A549 (cell line): ENCODE measurements at regions not wholly inside any gene's neighbourhood (a gene's known extent, or its start where the extent isn't known, plus 50 kb on each side); places are given as distances from the start of the nearest gene placed in this dataset.

Source experiments
- CTCF ChIP-seq: fragments of >200 bp; sonication (Bioruptor Twin); formaldehyde crosslinking; IDR thresholded peaks from 3 replicates; pipeline ENCODE4 v1.5.1; 2016
- EP300 ChIP-seq, 2 experiments: fragments of >200 bp; sonication (Bioruptor Twin); formaldehyde crosslinking; IDR thresholded peaks; 2 replicates in 1 of 2; 3 replicates in 1 of 2; pipeline ENCODE4 v1.6.1; 2016 to 2017
- ESRRA ChIP-seq: fragments of 150-350 bp; IDR thresholded peaks from 2 replicates; pipeline ENCODE4 v1.6.1; 2014; ENCODE audit warnings: mild to moderate bottlenecking, low read length, borderline replicate concordance
- MAX ChIP-seq: IDR thresholded peaks from 2 replicates; pipeline ENCODE4 v1.6.1; 2012
- POLR2A ChIP-seq: IDR thresholded peaks from 2 replicates; pipeline ENCODE4 v1.6.1; 2012; ENCODE audit warnings: mild to moderate bottlenecking, low read length
- RFX5 ChIP-seq: fragments of 450-650 bp; IDR thresholded peaks from 2 replicates; pipeline ENCODE4 v1.7.1; 2014; ENCODE audit warnings: antibody characterized with exemption, mild to moderate bottlenecking, moderate library complexity
- SMC3 ChIP-seq: fragments of >200 bp; sonication (Bioruptor Twin); formaldehyde crosslinking; IDR thresholded peaks from 3 replicates; pipeline ENCODE4 v1.6.1; 2018; ENCODE audit warnings: inconsistent platforms
- TP53 ChIP-seq: fragments of 250-450 bp; sonication (Bioruptor Pico); IDR thresholded peaks from 2 replicates; pipeline ENCODE4 v1.5.0; 2021; ENCODE audit warnings: mild to moderate bottlenecking, moderate library complexity
- USF2 ChIP-seq: fragments of 450-650 bp; IDR thresholded peaks from 2 replicates; pipeline ENCODE4 v1.6.1; 2014; ENCODE audit warnings: antibody characterized with exemption
- TF ChIP-seq, protein P1 (sequence below): fragments of 200-600 bp; sonication (generic); IDR thresholded peaks from 2 replicates; pipeline ENCODE4 v1.6.1; 2016; ENCODE audit warnings: antibody characterized with exemption, mild to moderate bottlenecking, moderate library complexity

DNA sequence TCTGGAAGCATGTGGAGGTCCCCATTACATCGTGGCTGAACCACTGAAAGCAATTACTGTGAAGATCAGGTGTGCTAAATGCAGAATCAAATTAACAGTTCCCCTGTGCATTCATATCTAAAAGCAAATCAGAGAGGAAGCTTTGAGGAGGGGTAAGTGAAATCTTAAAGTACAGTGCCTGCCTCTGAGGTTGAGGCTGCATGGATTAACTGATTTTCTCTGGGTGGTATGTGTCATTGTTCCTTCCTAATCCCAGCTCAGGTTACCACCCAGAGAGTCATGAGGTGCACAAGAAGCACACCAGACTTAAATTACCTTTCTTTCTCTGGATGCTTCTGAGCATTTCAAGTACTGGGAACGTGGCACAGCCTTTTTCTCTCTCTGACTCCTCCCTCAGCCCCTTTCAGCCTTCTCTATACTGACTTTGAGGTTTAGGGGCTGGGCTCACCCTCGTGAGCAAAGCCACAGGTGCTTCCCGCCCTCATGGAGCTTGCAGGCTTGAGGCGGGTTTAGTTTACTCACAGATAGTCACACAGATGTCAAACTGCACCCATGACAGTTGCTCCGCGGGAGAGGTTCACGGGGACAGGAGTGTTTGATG, 237.6 kb upstream of the CRY1 start:
- TF ChIP-seq EP300 (IDR thresholded peaks at IDR 0.05) (no peak), POLR2A (no peak), CTCF (no peak), TP53 (CRISPR knock-in tag) (no peak), ESRRA (no peak), USF2 (no peak), SMC3 (no peak), MAX (no peak), RFX5 (no peak)
- TF ChIP-seq, protein P1, sequence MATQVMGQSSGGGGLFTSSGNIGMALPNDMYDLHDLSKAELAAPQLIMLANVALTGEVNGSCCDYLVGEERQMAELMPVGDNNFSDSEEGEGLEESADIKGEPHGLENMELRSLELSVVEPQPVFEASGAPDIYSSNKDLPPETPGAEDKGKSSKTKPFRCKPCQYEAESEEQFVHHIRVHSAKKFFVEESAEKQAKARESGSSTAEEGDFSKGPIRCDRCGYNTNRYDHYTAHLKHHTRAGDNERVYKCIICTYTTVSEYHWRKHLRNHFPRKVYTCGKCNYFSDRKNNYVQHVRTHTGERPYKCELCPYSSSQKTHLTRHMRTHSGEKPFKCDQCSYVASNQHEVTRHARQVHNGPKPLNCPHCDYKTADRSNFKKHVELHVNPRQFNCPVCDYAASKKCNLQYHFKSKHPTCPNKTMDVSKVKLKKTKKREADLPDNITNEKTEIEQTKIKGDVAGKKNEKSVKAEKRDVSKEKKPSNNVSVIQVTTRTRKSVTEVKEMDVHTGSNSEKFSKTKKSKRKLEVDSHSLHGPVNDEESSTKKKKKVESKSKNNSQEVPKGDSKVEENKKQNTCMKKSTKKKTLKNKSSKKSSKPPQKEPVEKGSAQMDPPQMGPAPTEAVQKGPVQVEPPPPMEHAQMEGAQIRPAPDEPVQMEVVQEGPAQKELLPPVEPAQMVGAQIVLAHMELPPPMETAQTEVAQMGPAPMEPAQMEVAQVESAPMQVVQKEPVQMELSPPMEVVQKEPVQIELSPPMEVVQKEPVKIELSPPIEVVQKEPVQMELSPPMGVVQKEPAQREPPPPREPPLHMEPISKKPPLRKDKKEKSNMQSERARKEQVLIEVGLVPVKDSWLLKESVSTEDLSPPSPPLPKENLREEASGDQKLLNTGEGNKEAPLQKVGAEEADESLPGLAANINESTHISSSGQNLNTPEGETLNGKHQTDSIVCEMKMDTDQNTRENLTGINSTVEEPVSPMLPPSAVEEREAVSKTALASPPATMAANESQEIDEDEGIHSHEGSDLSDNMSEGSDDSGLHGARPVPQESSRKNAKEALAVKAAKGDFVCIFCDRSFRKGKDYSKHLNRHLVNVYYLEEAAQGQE: no peak
